ENCODE measurements at regions not wholly inside any gene's neighbourhood (a gene's known extent, or its start where the extent isn't known, plus 50 kb on each side); places are given as distances from the start of the nearest gene placed in this dataset.

GRCh38 chr6:169853196-169854082 is 102.0 kb downstream of the ERMARD start:
- no peaks in the 10 kb centered on the region for H3K36me3 ChIP-seq
- H3K27me3 ChIP-seq: no peaks in the 10 kb centered on the region
- TF ChIP-seq CTCF (IDR thresholded peaks at IDR 0.05; ENCODE audit: low read depth, low read length): no peak
- no peak for DNase-seq (ENCODE audit: low read depth in 1 of 2, low spot score in 1 of 2)
- no peaks in the 10 kb centered on the region for H3K9me3 ChIP-seq (ENCODE audit: low read depth)
- H3K27ac ChIP-seq: no peak overlapping the region
- H3K4me1 ChIP-seq (ENCODE audit: low read depth): no peaks in the 10 kb centered on the region
- H3K4me3 ChIP-seq: no peak overlapping the region

GRCh38 chr6:169852504-169853195 is 101.2 kb downstream of the ERMARD start:
- DNase-seq (ENCODE audit: low read depth in 1 of 2, low spot score in 1 of 2): no peak
- Histone ChIP-seq H3K4me3 (no peak overlapping the region), H3K27me3 (no peaks in the 10 kb centered on the region), H3K36me3 (no peaks in the 10 kb centered on the region), H3K9me3 (ENCODE audit: low read depth) (no peaks in the 10 kb centered on the region), H3K4me1 (ENCODE audit: low read depth) (no peaks in the 10 kb centered on the region), H3K27ac (no peak overlapping the region)
- TF ChIP-seq CTCF (IDR thresholded peaks at IDR 0.05; ENCODE audit: low read depth, low read length): no peak

GRCh38 chr6:169851641-169852503 is 100.5 kb downstream of the ERMARD start:
- Histone ChIP-seq H3K27ac (no peak overlapping the region), H3K27me3 (no peaks in the 10 kb centered on the region), H3K4me1 (ENCODE audit: low read depth) (no peaks in the 10 kb centered on the region), H3K9me3 (ENCODE audit: low read depth) (no peaks in the 10 kb centered on the region), H3K4me3 (no peak overlapping the region), H3K36me3 (no peaks in the 10 kb centered on the region)
- DNase-seq (ENCODE audit: low read depth in 1 of 2, low spot score in 1 of 2): peak in 1 of 2 donors; percentile 80
- TF ChIP-seq CTCF (IDR thresholded peaks at IDR 0.05; ENCODE audit: low read depth, low read length): no peak

GRCh38 chr6:169850746-169851145 is 99.3 kb downstream of the ERMARD start:
- Histone ChIP-seq H3K36me3 (no peaks in the 10 kb centered on the region), H3K4me3 (no peak overlapping the region), H3K27ac (no peak overlapping the region), H3K9me3 (ENCODE audit: low read depth) (no peaks in the 10 kb centered on the region), H3K4me1 (ENCODE audit: low read depth) (no peaks in the 10 kb centered on the region), H3K27me3 (no peaks in the 10 kb centered on the region)
- no peak for DNase-seq (ENCODE audit: low read depth in 1 of 2, low spot score in 1 of 2)
- TF ChIP-seq CTCF (IDR thresholded peaks at IDR 0.05; ENCODE audit: low read depth, low read length): no peak

- H3K27ac ChIP-seq: no peak overlapping the region
- no peak for TF ChIP-seq CTCF (IDR thresholded peaks at IDR 0.05; ENCODE audit: low read depth, low read length)
- no peak for DNase-seq (ENCODE audit: low read depth in 1 of 2, low spot score in 1 of 2)
Measured at GRCh38 chr6:169850154-169850553, 98.7 kb downstream of the ERMARD start.

More at GRCh38 chr6:169850154-169850553, 98.7 kb downstream of the ERMARD start:
- no peaks in the 10 kb centered on the region for H3K27me3 ChIP-seq
- H3K4me1 ChIP-seq (ENCODE audit: low read depth): no peaks in the 10 kb centered on the region
- H3K36me3 ChIP-seq: no peaks in the 10 kb centered on the region
- H3K9me3 ChIP-seq (ENCODE audit: low read depth): no peaks in the 10 kb centered on the region
- no peak overlapping the region for H3K4me3 ChIP-seq
